ENCODE measurements at regions not wholly inside any gene's neighbourhood (a gene's known extent, or its start where the extent isn't known, plus 50 kb on each side); places are given as distances from the start of the nearest gene placed in this dataset.
"Not testable (repeated sequence)": the region's sequence is repeated elsewhere in the genome, so short reads cannot be mapped to it uniquely, and the experiment has no call there.

DNA sequence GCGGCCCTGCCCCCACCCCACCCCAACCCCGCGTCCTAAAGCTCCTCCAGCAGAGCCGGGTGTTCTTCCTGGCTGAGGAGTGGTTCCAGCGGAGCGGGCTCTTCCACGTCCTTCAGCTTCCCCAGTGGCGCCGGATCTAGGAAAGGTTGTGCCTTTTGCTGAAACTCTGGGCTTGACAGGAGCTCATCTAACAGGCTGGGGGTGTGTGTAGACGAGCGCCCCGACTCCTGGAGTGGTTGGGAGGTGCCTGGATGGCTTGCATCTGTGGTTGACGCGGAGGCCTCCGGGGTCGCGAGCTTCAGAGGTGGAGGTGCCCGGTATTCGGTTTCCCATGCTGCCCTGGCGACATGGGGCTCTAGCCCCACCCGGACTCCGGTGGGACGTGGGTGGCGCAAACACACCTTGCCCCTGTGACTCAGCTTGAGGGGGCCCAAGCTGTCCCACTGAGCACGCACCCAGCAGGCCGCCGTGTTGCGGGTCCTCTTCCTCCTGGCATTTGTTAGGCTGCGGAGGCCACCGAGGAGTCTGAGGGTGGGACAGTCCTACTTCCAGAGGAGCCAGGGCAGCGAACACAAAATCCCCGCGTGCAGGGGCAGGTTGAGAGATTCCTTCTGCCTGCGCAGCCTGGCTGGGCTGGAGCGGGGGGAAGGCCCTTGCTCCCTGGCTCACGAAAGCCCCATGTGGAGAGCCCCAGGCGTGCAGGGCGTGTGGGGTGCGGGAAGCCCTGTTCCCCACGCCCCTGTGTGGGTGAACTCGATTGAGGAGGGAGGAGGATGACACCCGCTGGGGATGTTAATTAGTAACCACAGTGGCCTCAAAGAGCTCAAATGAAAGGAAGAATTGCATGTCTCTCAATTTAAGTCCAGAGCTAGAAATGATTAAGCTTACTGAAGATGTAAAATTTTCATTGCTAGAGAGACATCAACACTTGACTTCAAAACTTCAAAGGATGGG is 3921.7 kb upstream of the OR11H1 start:
- CTCF ChIA-PET (ENCODE audit: low intra/inter-chr PET ratio); H3K4me3 ChIP-seq; ATAC-seq; H3K9me3 ChIP-seq (replicated peaks; ENCODE audit: control insufficient read depth, insufficient read depth, low read depth, low read length); H3K9me1 ChIP-seq (ENCODE audit: control insufficient read depth, insufficient read depth, low read length); H3K36me3 ChIP-seq (ENCODE audit: control insufficient read depth, insufficient read depth, low read length); FAIRE-seq; intact Hi-C loops (cut with micrococcal nuclease); H2AFZ ChIP-seq (ENCODE audit: low read depth, low read length); H3K79me2 ChIP-seq (ENCODE audit: control insufficient read depth, insufficient read depth, low read length); H3K4me2 ChIP-seq (ENCODE audit: insufficient read depth, low read length); POLR2A ChIA-PET; BruUV-seq (replicated peaks); H4K20me1 ChIP-seq (replicated peaks; ENCODE audit: control insufficient read depth, insufficient read depth, low read length); DNase-seq (ENCODE audit: extremely low read depth in 1 of 4, low spot score in 3 of 4); H3K9ac ChIP-seq (ENCODE audit: insufficient read depth in 1 of 2, low read depth in 2 of 2, low read length in 2 of 2); H3K27ac ChIP-seq (ENCODE audit: extremely low read depth, low read depth, low read length); H3K27me3 ChIP-seq (ENCODE audit: control insufficient read depth in 2 of 2, insufficient read depth in 2 of 2, low read length in 2 of 2); H3K4me1 ChIP-seq (replicated peaks in 1 of 2; ENCODE audit: control insufficient read depth in 2 of 2, insufficient read depth in 2 of 2, low read length in 2 of 2): not testable (repeated sequence)
- in situ Hi-C loops (cut with MboI) = loop anchor here (25.0 kb wide), 1 partner anchor 319 kb away; no protein-coding TSS in a partner anchor
- under 1% methylated on average over 37 of the region's 42 CpGs for WGBS (ENCODE audit: insufficient coverage, low coverage, missing lambda C conversion rate)

DNA sequence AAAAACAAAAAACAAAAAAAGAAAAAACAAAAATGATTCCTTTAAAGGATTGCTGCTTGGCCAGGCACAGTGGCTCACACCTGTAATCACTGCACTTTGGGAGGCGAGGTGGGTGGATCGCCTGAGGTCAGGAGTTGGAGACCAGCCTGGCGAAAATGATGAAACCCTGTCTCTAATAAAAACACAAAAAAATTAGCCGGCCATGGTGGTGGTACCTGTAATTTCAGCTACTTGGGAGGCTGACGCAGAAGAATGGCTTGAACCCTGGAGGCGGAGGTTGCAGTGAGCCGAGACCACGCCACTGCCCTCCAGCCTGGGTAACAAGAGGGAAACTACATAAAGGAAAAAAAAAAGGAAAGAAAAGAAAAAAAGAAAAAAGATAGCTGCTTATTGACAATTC is 3920.8 kb upstream of the OR11H1 start:
- intact Hi-C loops (cut with micrococcal nuclease); POLR2A ChIA-PET; H4K20me1 ChIP-seq (replicated peaks; ENCODE audit: control insufficient read depth, insufficient read depth, low read length); FAIRE-seq; H3K27ac ChIP-seq (ENCODE audit: extremely low read depth, low read depth, low read length); H3K4me1 ChIP-seq (replicated peaks in 1 of 2; ENCODE audit: control insufficient read depth in 2 of 2, insufficient read depth in 2 of 2, low read length in 2 of 2); H3K79me2 ChIP-seq (ENCODE audit: control insufficient read depth, insufficient read depth, low read length); ATAC-seq; H3K4me2 ChIP-seq (ENCODE audit: insufficient read depth, low read length); H3K9me3 ChIP-seq (replicated peaks; ENCODE audit: control insufficient read depth, insufficient read depth, low read depth, low read length); H2AFZ ChIP-seq (ENCODE audit: low read depth, low read length); DNase-seq (ENCODE audit: extremely low read depth in 1 of 4, low spot score in 3 of 4); H3K9ac ChIP-seq (ENCODE audit: insufficient read depth in 1 of 2, low read depth in 2 of 2, low read length in 2 of 2); CTCF ChIA-PET (ENCODE audit: low intra/inter-chr PET ratio); H3K4me3 ChIP-seq; BruUV-seq (replicated peaks); H3K27me3 ChIP-seq (ENCODE audit: control insufficient read depth in 2 of 2, insufficient read depth in 2 of 2, low read length in 2 of 2); H3K9me1 ChIP-seq (ENCODE audit: control insufficient read depth, insufficient read depth, low read length); H3K36me3 ChIP-seq (ENCODE audit: control insufficient read depth, insufficient read depth, low read length): not testable (repeated sequence)
- WGBS (ENCODE audit: insufficient coverage, low coverage, missing lambda C conversion rate) = 3% methylated on average over 8 of the region's 8 CpGs
- in situ Hi-C loops (cut with MboI) = loop anchor here (25.0 kb wide), 1 partner anchor 320 kb away; no protein-coding TSS in a partner anchor

DNA sequence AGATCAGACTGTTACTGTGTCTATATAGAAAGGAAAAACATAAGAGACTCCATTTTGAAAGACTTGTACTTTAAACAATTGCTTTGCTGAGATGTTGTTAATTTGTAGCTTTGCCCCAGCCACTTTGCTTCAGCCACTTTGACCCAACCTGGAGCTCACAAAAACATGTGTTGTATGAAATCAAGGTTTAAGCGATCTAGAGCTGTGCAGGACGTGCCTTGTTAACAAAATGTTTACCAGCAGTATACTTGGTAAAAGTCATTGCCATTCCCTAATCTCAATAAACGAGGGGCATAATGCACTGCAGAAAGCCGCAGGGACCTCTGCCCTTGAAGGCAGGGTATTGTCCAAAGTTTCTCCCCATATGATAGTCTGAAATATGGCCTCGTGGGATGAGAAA is 3919.5 kb upstream of the OR11H1 start:
- H3K4me1 ChIP-seq (replicated peaks in 1 of 2; ENCODE audit: control insufficient read depth in 2 of 2, insufficient read depth in 2 of 2, low read length in 2 of 2); intact Hi-C loops (cut with micrococcal nuclease); H3K36me3 ChIP-seq (ENCODE audit: control insufficient read depth, insufficient read depth, low read length); BruUV-seq (replicated peaks); H3K9me1 ChIP-seq (ENCODE audit: control insufficient read depth, insufficient read depth, low read length); H3K79me2 ChIP-seq (ENCODE audit: control insufficient read depth, insufficient read depth, low read length); H3K27ac ChIP-seq (ENCODE audit: extremely low read depth, low read depth, low read length); H4K20me1 ChIP-seq (replicated peaks; ENCODE audit: control insufficient read depth, insufficient read depth, low read length); DNase-seq (ENCODE audit: extremely low read depth in 1 of 4, low spot score in 3 of 4); H3K9ac ChIP-seq (ENCODE audit: insufficient read depth in 1 of 2, low read depth in 2 of 2, low read length in 2 of 2); H2AFZ ChIP-seq (ENCODE audit: low read depth, low read length); H3K4me3 ChIP-seq; H3K9me3 ChIP-seq (replicated peaks; ENCODE audit: control insufficient read depth, insufficient read depth, low read depth, low read length); POLR2A ChIA-PET; FAIRE-seq; CTCF ChIA-PET (ENCODE audit: low intra/inter-chr PET ratio); H3K27me3 ChIP-seq (ENCODE audit: control insufficient read depth in 2 of 2, insufficient read depth in 2 of 2, low read length in 2 of 2); ATAC-seq; H3K4me2 ChIP-seq (ENCODE audit: insufficient read depth, low read length): not testable (repeated sequence)
- in situ Hi-C loops (cut with MboI) = loop anchor here (25.0 kb wide), 1 partner anchor 321 kb away; no protein-coding TSS in a partner anchor
- WGBS (ENCODE audit: insufficient coverage, low coverage, missing lambda C conversion rate) = 0% methylated on average over 5 of the region's 5 CpGs

DNA sequence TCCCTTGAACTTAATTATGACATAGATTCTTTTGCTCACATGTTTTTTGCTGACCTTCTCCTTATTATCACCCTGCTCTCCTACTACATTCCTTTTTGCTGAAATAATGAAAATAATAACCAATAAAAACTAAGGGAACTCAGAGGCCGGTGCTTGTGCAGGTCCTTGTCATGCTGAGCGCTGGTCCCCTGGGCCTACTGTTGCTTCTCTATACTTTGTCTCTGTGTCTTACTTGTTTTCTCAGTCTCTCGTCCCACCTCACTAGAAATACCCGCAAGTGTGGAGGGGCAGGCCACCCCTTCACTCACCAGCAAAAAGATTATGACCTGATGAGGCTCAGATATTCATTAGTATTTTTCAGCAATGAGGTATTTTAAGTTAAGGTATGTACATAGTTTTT is 3918.8 kb upstream of the OR11H1 start:
- FAIRE-seq; H3K4me1 ChIP-seq (replicated peaks in 1 of 2; ENCODE audit: control insufficient read depth in 2 of 2, insufficient read depth in 2 of 2, low read length in 2 of 2); CTCF ChIA-PET (ENCODE audit: low intra/inter-chr PET ratio); H2AFZ ChIP-seq (ENCODE audit: low read depth, low read length); H3K27me3 ChIP-seq (ENCODE audit: control insufficient read depth in 2 of 2, insufficient read depth in 2 of 2, low read length in 2 of 2); H3K4me3 ChIP-seq; ATAC-seq; H3K27ac ChIP-seq (ENCODE audit: extremely low read depth, low read depth, low read length); H3K79me2 ChIP-seq (ENCODE audit: control insufficient read depth, insufficient read depth, low read length); intact Hi-C loops (cut with micrococcal nuclease); H3K9me1 ChIP-seq (ENCODE audit: control insufficient read depth, insufficient read depth, low read length); H3K36me3 ChIP-seq (ENCODE audit: control insufficient read depth, insufficient read depth, low read length); H3K9ac ChIP-seq (ENCODE audit: insufficient read depth in 1 of 2, low read depth in 2 of 2, low read length in 2 of 2); POLR2A ChIA-PET; DNase-seq (ENCODE audit: extremely low read depth in 1 of 4, low spot score in 3 of 4); H3K4me2 ChIP-seq (ENCODE audit: insufficient read depth, low read length); BruUV-seq (replicated peaks); H4K20me1 ChIP-seq (replicated peaks; ENCODE audit: control insufficient read depth, insufficient read depth, low read length); H3K9me3 ChIP-seq (replicated peaks; ENCODE audit: control insufficient read depth, insufficient read depth, low read depth, low read length): not testable (repeated sequence)
- in situ Hi-C loops (cut with MboI) = loop anchor here (25.0 kb wide), 1 partner anchor 322 kb away; no protein-coding TSS in a partner anchor
- 0% methylated on average over 4 of the region's 4 CpGs for WGBS (ENCODE audit: insufficient coverage, low coverage, missing lambda C conversion rate)

All from K562 (cell line).